GM18517 (cell line): ENCODE measurements at regions not wholly inside any gene's neighbourhood (a gene's known extent, or its start where the extent isn't known, plus 50 kb on each side); places are given as distances from the start of the nearest gene placed in this dataset.

Experiments
- ATAC-seq: cut with Tn5 transposase; IDR thresholded peaks from one replicate; pipeline ENCODE4 v1.9.1; 2021; ENCODE audit warnings: mild to moderate bottlenecking, moderate library complexity; ENCODE audit not compliant: unreplicated experiment

DNA sequence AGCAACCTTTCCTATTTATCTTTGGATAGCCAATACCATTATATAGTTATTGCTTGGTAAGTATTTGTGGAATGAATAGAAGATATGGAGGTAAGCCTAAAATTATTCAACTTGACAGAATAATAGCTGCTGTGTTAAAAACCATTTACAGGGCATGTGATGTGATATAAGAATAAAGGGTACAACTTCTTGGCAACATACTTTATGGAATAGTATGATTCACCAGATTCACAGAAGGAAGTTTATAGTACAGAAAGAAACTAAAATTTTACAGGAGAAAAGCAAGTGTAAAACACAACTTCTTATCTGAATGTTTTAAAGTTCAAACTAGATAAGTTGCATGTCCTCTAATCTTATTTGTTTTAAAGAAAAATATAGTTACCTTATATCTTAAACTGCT, 186.4 kb upstream of the ZRANB2 start:
- no peak for ATAC-seq

DNA sequence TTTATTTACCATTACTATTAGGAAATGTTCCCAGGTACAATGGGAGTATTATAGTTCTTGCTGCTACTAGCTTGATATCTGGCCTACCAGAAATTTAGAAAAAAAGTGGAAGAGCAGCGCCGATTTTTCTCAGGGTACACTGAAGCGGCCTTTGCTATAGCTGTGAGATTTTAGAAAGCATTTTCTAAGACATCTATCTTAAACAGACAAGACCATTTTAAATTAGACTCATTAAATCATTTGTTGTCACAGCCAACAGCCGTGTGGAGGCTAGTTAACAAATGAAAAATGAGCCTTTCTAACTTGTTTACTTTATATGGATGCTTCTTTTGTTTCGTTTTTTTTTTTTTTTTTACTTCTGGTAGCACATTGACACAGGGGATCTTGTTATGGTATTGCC, 183.2 kb upstream of the ZRANB2 start:
- ATAC-seq: no peak

DNA sequence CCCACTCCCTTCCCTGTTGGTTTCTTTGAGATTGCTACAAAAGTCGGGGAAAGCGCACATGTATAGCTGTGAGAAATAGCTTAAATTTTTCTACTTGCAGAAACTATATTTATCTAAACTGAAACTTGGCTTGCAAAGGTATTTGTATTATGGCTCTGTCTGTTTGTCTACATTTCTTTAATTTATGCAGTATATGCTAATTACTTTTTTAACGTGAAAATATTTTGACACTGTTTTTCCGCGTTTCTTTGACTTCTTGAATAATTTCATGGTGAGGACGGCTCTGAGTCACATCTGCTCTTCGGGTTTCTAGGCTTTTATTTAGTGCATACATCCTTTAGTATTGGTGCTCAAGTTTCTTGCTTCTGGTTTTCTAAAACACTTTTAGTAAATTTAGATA, 182.1 kb upstream of the ZRANB2 start:
- ATAC-seq: no peak

- no peak for ATAC-seq
Measured at GRCh38 chr1:71252900-71253299, 172.1 kb upstream of the ZRANB2 start.

DNA sequence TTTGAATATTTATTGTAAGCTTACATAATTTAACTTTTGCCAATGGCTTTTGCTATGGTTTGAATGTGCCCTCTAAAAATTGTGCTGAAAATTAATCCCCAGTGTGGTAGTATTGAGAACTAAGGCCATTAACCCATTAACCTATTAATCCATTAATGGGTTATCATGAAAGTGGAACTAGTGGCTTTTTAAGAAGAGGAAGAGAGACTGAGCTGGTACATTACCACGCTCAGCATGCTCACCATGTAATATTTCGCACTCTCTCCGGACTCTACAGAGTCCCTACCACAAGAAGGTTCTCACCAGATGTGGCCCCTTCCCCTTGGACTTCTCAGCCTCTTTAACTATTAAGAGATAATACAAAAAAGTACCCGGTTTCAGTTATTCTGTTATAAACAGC, 164.4 kb upstream of the ZRANB2 start:
- ATAC-seq: no peak

DNA sequence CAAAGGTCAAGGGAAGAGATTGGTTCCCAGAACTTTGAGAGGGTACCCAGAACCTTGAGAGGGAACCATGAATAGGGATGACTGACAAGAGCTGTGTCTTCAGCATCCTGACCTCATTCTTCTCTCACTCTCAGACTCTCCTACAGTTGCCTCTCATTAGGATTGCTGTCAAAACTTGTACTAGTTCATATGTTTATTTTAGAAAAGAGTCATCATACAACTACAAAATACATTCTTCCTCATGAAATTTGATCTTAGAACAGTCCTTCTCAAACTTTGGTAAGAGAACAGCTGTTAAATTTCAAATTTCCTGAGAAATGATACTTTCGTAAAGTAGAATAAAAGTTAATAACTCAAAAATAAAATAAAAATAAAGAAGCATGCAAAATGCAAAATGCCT, 161.4 kb upstream of the ZRANB2 start:
- ATAC-seq: no peak

- no peak for ATAC-seq
Measured at GRCh38 chr1:71240656-71241055, 159.8 kb upstream of the ZRANB2 start.

DNA sequence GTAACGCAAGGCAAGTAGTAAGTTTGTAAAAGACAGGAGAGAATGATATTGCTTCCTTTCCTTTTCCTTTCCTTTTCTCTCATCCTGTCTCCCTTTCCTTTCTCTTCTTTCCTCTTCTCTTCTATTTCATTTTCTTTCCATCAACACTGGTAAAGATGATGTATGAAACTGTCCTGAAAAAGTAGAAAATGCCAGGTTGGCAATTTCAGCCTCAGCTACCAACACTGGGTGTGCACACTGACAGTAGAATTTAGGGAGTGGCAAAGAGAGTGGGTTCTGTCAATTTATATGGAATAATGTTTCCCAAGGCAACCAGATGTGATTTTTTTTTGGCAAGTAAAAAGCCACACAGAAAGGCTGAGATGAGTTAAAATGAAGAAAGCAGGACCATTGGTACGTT, 155.7 kb upstream of the ZRANB2 start:
- no peak for ATAC-seq

GRCh38 chr1:71233645-71234044, 152.8 kb upstream of the ZRANB2 start:
- no peak for ATAC-seq

DNA sequence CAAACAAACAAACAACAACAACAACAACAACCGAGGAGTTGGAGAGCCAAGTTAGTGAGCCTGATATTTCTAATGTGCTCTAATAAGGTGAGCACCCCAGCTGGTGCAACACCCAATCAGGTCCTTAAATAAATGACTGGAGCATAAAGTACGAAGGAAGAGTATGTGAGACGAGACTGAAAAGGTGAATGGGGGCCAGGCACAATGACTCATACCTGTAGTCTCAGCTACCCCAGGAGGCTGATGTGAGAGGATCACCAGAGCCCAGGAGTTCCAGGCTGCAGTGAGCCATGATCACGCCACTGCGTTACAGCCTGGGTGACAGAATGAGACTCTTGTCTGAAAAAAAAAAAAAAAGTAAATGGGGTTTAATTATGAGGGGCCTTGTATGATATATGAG, 152.0 kb upstream of the ZRANB2 start:
- no peak for ATAC-seq

GRCh38 chr1:71232166-71232763, 151.4 kb upstream of the ZRANB2 start:
- no peak for ATAC-seq

DNA sequence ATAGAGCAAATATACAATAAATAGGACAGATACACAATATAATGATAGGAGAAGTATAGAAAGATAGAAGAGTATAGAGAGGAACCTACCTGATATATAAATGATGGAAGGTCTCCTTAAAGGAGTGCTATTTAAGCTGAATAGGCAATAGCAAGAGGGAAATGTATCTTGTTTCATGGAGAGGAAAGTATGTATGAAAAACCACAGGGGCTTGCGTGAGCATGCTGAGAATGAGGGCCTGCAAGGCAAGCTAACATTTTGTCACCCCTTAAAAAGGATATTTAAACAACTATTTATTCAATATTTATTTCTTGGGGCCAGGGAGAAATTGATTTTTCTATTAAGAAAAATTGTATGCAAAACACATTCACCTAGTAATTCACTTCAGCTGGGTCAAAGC, 150.9 kb upstream of the ZRANB2 start:
- no peak for ATAC-seq

- ATAC-seq: no peak
Measured at GRCh38 chr1:71228742-71229365, 148.0 kb upstream of the ZRANB2 start.

DNA sequence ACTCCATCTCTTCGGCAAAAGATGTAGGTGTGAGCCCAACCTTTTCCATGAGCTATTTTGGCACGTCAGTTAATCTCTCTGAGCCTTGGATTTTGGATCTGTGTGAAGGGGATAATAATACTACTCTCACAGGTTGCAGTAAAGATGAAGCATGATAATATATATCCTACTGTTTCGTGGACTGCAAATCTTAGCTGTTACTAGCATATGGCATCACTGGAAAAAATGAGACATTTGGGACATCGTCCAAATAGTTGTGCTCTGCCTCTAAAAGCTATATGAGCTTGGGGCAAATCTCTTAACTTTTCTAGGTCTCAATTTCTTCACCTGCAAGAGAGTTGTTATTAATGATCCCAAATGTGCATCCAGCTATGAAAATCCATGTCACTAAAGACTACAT, 147.4 kb upstream of the ZRANB2 start:
- ATAC-seq: no peak

DNA sequence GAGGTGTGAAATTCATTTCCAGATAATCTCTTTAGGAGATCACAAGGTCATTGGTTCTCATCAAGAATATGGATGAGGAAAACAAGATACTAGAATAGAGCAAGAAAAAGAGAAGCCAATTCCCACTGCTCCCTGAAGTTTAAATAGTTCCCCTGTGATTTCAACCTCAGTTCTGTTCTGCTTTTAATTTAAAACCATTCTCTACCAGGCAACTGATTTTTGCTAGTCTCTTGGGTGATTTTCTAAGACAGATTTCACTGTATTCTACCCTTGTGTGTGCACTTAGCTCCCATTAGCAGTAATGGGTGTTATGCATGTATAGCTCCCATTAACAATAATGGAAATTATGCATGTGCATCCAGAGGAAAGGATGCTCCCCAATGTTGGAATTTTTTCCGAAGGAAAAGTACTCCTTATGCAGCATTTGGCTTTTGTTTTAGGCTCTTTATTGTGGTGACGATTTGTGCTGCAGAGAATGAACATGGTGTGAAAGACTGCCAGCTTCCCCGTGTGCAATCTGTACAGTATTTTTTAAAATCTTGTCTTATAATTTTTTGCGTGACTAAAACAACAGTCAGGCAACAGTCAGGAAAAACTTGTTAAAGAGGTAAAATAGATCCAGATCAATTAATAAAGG, 144.0 kb upstream of the ZRANB2 start:
- ATAC-seq: no peak

GRCh38 chr1:71223641-71224340, 143.0 kb upstream of the ZRANB2 start:
- ATAC-seq: no peak

DNA sequence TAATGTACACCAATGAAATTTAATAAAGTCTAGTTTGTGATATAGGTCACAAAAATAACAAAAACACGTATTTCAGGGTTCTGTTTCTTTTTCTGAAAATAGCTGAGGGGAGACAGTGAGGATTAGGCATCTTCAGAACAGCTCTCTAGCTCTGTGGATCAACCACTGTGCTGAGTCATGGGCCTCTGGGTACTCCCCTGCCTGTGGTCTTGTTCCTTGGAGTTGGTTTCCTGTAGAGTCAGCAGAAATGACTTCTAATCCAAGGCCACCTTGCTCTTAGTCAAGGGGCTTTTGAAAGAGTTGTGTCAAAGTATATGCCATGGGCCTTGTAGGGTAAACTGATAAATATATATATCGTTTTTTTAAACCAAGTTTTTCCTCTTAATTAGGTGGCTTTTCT, 141.8 kb upstream of the ZRANB2 start:
- no peak for ATAC-seq

GRCh38 chr1:71210718-71211117, 129.9 kb upstream of the ZRANB2 start:
- no peak for ATAC-seq

DNA sequence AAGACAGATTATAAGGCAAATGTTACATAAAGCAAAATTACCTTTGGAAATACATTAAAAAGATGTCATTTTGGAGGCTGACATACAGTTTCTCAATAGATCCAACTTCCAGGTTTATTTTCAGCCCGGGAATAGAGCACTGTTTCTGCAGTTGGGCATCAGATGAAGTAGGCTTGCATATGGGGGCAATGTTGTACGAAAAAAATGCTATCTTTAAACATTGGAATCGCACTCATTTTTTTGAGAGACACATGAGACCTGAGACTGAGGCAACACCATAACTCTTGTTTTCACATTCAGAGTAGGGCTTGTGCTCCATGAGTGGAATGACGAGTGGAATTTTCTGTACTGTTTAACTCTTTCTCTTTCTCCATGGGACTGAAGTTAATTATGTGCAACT, 122.4 kb upstream of the ZRANB2 start:
- ATAC-seq: no peak

DNA sequence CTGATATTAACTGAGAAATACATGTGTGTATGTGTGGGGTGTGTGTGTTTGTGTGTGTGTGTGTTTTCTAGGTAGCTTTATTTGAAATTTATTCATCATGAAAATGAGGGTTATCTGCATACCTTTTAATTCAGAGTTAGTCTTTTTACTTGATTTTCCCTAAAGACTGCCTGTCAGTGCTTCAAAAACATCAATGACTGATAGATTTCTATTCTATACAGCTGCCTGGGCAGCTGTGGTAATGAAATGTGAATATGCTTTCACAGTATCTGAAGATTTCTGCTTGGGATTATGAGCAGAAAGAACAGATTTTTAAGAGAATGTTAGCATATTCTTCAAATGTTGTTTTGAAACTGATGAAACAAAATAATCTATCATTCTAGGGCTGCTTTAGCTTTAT, 119.7 kb upstream of the ZRANB2 start:
- ATAC-seq: no peak

GRCh38 chr1:71196685-71197084, 115.8 kb upstream of the ZRANB2 start:
- no peak for ATAC-seq

DNA sequence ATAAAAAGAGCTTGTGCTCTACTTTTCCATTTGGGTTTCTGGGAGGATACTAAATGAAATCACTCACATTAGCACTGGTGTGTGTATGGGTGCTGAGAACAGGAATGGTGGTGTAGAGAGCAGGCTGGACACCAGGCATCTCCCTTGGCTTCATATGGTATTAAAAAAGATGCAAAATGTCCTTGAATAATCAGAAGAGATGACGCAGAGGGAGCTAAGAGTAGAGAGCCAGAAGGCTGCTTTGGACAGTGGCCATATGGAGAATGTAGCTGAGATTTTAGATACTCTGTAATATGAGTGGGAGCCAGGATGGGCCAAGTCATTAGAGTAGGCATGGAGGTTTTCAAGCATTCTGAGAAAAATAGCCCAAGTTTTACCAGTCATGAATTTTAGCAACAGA, 112.3 kb upstream of the ZRANB2 start:
- ATAC-seq: no peak
